ENCODE measurements at regions not wholly inside any gene's neighbourhood (a gene's known extent, or its start where the extent isn't known, plus 50 kb on each side); places are given as distances from the start of the nearest gene placed in this dataset.
A peak's percentile ranks its signal among the peaks of the same experiment; 100 is the strongest.

- TF ChIP-seq CTCF (IDR thresholded peaks at IDR 0.05) (no peak), POLR2A (IDR thresholded peaks at IDR 0.05) (no peak)
- no peaks in the 10 kb centered on the region for H3K36me3 ChIP-seq
Observed at GRCh38 chr4:103923551-103923950, 203.8 kb upstream of the TACR3 start.

GRCh38 chr4:103918214-103918613, 198.4 kb upstream of the TACR3 start:
- TF ChIP-seq CTCF (IDR thresholded peaks at IDR 0.05) (no peak), POLR2A (IDR thresholded peaks at IDR 0.05) (no peak)
- no peaks in the 10 kb centered on the region for H3K9me3 ChIP-seq
- WGBS, 4 donors = 67 to 82% (median 78%) methylated on average over 1 of the region's 1 CpG
- H3K27ac ChIP-seq = no peak overlapping the region
- no peaks in the 10 kb centered on the region for H3K36me3 ChIP-seq
- no peak for DNase-seq
- no peak overlapping the region for H3K4me3 ChIP-seq
- no peaks in the 10 kb centered on the region for H3K27me3 ChIP-seq
- H3K4me1 ChIP-seq = no peaks in the 10 kb centered on the region
- no peak for ATAC-seq
- intact Hi-C loops (cut with DNase I) = no loop called here

More at GRCh38 chr4:103923551-103923950, 203.8 kb upstream of the TACR3 start:
- no peak overlapping the region for H3K4me3 ChIP-seq
- no peak overlapping the region for H3K27ac ChIP-seq
- intact Hi-C loops (cut with DNase I) = no loop called here
- 65 to 69% (median 67%) methylated on average over 2 of the region's 2 CpGs for WGBS, 4 donors
- H3K27me3 ChIP-seq = no peaks in the 10 kb centered on the region
- ATAC-seq (no peak), DNase-seq (no peak)
- no peaks in the 10 kb centered on the region for H3K4me1 ChIP-seq
- no peaks in the 10 kb centered on the region for H3K9me3 ChIP-seq

GRCh38 chr4:103915224-103915869, 195.6 kb upstream of the TACR3 start:
- DNase-seq (no peak), ATAC-seq (no peak)
- no peak for TF ChIP-seq POLR2A (IDR thresholded peaks at IDR 0.05)
- TF ChIP-seq CTCF (IDR thresholded peaks at IDR 0.05) = peak in 10 of 12 donors; percentile 11 to 57 (median 38)
- intact Hi-C loops (cut with DNase I) = no loop called here
- 27 to 58% (median 41%) methylated on average over 3 of the region's 3 CpGs for WGBS, 4 donors
- Histone ChIP-seq H3K9me3 (no peaks in the 10 kb centered on the region), H3K27me3 (no peaks in the 10 kb centered on the region), H3K27ac (no peak overlapping the region), H3K4me3 (no peak overlapping the region), H3K4me1 (no peaks in the 10 kb centered on the region), H3K36me3 (no peaks in the 10 kb centered on the region)

- H3K27me3 ChIP-seq = no peaks in the 10 kb centered on the region
- H3K27ac ChIP-seq = no peak overlapping the region
- H3K9me3 ChIP-seq = no peaks in the 10 kb centered on the region
- TF ChIP-seq CTCF (IDR thresholded peaks at IDR 0.05) (no peak), POLR2A (IDR thresholded peaks at IDR 0.05) (no peak)
- ATAC-seq = no peak
- intact Hi-C loops (cut with DNase I) = no loop called here
- 76 to 88% (median 80%) methylated on average over 2 of the region's 2 CpGs for WGBS, 4 donors
- no peak overlapping the region for H3K4me3 ChIP-seq
- H3K36me3 ChIP-seq = no peaks in the 10 kb centered on the region
- H3K4me1 ChIP-seq = no peaks in the 10 kb centered on the region
- no peak for DNase-seq
Observed at GRCh38 chr4:103907414-103907813, 187.6 kb upstream of the TACR3 start.
